Glomerular visceral epithelial cell (primary cell): ENCODE measurements at regions not wholly inside any gene's neighbourhood (a gene's known extent, or its start where the extent isn't known, plus 50 kb on each side); places are given as distances from the start of the nearest gene placed in this dataset.

Source experiments
- DNase-seq: peaks from one replicate; pipeline ENCODE4 v3.0.0-alpha.2; 2016; ENCODE audit errors: extremely low spot score

DNA sequence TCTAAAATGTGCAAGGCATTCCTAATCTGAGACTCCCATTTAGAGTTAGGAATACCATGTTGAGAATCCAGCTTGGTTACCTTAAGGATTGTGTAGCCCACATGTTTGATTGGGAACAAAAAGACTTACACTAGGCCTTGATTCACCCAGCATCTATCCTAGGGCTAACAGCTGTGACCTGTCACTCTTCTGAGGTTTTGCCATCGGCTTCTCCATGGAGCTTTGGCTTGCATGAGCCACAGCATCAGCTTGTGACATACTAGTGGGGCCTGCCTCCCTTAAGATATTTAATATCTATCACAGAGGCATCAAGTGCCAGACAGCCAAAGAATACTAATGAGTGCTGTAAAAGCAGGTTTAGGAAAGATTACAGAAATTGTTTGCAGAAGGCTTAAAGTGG is 241.3 kb upstream of the UBE2E3 start:
- DNase-seq, result no peak

DNA sequence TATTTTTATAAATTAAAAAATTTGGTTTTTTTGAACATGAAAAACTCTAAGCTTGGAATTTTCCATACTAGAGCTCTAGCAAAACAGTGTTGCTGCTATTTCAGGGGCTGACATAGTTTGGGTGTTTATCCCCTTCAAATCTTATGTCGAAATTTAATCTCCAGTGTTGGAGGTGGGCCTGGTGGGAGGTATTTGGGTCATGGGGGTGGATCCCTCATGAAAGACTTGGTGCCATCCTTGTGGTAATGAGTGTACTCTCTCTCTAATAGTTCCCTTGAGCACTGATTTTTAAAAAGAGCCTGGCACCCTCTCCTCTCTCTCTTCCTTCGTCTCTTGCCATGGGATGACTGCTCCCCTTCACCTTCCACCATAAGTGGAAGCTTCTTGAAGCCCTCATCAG is 244.6 kb upstream of the UBE2E3 start:
- no peak for DNase-seq

DNA sequence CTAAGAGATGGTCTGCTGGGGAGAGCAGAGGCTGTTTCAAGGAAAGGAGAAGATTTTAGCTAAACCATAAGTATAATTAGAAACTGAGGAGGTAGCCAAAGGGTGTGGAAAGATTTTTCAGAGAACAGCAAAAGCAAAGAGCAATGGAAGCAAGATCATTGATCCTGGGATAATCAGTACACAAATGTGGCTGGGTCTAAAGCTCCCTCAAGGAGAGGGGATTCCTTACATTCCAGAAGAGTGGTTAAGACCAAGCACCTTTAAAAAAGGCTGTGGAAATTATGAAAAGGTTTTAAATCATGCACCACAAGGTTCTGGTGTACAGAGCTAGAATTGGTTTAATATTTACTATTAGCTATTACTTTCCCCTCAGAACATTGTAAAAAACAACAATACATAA is 246.0 kb upstream of the UBE2E3 start:
- no peak for DNase-seq

DNA sequence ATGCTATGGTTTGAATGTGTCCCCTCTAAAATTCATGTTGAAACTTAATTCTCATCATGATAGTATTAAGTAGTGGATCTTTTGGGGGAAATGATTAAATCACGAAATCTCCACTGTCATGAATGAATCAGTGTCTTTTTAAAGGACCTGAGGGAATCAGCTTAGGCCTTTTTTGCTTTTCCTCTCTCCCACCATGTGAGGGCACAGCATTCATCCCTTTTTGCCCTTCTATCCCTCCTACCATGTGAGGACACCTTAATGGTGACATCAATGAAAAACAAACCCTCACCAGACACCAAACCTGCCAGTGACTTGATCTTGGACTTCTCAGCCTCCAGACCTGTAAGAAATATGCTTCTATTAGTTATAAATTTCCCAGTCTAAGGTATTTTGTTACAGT is 247.1 kb upstream of the UBE2E3 start:
- DNase-seq, result no peak

DNA sequence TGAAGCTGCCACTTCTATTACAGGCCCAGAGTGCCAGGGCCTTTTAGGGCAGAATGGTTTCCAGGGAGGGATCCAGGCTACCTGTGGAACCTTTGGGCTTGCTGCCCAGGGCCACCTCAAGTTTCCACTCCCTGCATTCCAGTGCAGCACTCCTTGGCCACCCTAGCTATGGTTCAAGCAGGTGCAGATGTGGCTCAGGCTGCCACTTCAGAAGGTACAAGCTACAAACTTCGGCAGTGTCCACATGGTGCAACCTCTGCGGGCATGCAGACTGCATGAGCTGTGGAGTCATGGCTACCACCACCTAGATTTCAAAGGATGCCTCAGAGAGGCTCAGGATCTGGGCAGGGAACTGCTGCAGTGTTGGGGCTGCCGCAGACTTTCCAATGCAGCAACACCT is 248.1 kb upstream of the UBE2E3 start:
- no peak for DNase-seq

DNA sequence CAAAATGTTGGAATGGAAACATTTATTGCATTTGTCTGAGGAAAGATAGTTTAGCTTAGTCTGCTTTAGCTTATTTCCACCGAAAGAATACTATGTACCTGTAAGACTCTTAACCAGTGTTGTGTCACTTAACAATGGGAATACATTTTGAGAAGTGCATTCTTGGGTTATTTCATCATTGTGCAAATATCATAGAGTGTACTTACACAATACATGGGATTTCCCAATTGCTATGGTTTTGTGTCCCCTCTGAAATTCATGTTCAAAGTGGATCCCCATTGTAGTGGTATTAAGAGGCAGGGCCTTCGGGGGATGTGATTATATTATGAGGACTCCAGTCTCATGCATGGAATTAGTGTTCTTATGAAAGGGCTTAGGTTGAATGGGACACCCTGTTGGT is 249.4 kb upstream of the UBE2E3 start:
- DNase-seq, result no peak

DNA sequence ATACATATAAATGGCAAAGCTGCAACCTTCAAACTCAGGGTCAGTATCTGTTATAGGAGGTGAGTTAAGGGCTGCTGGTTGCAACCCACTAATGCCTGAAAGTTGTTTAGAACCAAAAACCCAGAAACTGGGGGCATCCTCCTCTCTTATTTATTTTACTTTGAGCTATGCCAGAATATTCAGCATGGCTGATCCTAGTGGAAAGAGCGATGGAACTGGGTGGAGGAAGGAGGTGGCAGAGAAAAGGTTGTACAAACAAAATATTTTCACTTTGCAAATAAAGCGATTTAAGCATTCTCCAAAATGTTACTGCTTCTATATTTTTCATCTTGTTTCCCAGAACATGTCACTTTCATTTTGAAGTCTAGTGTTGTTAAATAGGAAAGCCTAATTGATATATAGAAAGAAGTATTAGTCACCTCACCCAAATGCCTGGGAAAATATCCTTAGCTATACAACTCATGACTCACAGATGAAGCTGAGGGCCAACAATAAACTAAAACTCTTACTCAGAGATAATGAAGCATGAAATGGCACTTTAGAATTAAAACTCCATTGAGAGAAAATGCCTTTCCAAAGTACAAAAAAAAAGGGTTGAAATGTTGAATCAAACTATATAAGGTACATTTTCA is 251.4 kb upstream of the UBE2E3 start:
- peak; percentile 78 for DNase-seq

DNA sequence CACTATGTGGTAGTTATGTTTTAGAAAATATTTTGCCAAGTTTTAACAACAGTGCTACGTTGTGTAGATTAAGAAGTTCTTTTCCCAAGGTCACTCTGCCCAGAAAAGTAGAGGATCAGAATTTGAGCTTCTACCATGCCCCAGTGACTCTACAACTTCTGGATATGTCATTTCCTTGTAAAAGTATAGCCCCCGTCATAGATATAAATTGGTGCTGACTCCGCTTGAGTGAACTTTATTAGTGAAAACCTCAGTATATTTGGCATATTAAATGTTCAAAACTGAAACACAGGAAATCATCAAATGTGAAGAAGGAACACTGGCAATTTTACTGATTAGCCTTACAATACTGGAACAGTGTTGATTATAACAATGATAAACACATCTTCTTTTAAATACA is 256.7 kb upstream of the UBE2E3 start:
- no peak for DNase-seq

DNA sequence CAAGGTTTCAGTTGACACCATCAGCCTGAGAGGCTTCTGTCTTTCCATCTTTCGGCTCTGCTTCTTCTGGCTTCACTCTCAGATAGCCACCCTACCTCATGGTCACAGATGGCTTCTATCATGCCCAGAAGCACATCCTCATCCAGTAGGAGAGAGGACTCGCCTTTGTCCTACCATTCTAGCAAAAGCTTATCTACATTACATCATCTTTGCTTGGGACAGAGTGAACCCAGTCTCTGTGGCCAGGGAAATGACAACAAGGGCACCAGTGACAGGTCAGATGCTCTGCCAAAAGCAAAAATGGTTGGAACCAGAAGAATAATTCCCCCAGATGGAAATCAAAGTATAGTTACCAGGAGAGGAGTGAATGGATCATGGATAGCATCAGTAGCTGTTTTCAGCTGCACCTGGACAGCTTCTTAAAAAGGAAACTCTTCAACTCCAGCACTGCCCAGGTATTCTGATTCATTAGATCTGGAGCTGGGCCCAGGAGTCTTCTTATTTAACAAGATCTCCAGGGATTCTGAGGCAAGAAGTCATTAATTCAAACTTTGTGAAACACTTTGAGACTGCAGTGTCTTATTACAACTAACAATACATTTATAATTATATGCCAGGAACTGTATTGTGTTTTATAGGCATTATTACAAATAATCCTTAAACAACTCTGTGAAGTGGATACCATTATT is 257.7 kb upstream of the UBE2E3 start:
- peak; percentile 24 for DNase-seq

DNA sequence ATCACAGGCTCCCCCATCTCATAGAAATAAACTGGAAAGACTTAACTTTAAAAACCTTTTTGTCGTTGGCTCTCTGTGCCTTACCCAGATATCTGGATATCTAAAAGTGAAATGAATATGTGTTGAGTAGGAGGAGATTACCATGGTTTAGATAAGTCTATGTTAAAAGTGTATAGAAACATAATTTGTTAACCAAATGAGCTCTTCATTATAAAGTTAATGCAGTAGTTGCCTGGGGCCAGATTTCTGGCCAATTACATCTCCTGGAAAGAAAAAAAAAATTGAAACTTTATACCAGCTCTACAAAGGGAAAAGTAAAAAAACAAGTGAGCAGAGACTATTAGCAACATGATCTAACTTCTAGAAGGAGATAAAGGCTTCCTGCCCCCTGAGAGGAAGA is 259.6 kb upstream of the UBE2E3 start:
- no peak for DNase-seq

DNA sequence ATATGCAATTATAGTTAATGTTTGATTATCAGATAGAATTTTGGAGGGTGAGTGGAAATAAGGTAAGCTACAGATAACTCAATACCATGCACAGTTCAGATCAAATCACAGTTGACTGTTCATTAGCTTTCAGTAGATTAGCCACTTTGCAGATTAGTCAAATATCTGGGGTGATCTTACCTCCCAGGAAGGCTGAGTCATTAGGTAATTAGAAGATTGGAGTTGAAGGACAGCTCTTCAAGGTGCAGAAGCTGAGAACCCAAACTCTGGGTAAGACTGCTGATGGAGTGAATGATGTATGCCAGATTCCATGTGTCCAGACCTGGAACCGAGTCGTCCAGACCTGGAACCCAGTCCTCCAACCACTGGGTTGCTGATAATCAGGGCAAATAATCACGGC is 262.8 kb upstream of the UBE2E3 start:
- no peak for DNase-seq

DNA sequence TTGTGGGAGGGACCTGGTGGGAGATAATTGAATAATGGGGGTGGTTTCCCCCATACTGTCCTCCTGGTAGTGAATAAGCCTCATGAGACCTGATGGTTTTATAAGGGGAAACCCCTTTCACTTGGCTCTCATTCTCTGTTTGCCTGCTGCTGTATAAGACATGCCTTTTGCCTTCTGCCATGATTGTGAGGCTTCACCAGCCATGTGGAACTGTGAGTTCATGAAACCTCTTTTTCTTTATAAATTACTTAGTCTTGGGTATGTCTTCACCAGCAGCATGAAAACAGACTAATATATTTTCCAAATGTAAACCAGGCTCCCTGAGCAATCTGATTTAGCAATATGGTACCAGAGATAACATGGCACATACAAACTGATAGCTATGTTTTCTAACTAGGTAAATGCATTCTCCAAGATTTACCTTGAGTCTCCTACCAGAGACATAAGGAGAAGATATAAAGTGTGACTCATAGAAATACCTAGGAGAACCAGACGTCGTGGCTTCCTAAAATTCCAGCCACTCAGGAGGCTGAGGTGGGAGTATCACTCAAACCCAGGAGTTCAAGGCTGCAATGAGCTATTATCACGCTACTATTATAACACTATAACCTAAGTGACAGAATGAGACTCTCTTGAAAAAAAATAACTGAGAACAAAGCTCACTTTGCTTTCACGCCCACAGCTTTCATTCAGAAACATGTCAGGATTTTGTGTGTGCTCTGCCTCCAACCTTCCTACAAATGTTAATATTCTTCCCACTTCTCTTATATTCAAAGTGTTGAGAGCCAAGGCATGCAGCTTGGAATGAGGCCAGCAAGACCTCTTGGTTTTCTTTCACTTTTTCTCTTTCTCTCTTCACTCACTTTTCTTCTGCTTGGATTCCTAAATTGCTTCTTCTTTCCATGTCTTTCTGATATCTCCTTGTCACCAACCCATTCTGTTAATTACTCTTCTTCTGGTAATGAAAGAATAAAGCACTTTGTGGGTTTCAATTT is 263.9 kb upstream of the UBE2E3 start:
- DNase-seq, result peak; percentile 38

DNA sequence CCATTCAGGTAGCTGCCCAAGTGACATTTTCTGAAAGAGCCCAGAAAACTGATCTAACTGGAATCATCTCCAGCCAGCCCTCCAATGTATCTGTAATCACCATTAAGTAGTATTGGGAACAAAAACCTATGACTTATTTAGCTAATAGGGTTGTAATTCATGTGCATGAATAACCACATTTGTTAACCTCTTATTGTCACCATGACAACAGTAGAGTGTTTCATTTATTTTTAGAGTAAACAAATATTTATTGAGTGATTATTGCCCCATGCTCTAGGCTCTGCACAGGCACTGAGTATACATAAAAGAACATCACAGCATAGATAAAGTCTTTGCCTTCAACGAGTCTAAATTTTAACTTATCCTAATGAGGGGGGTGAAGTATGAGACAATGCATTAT is 265.4 kb upstream of the UBE2E3 start:
- no peak for DNase-seq

DNA sequence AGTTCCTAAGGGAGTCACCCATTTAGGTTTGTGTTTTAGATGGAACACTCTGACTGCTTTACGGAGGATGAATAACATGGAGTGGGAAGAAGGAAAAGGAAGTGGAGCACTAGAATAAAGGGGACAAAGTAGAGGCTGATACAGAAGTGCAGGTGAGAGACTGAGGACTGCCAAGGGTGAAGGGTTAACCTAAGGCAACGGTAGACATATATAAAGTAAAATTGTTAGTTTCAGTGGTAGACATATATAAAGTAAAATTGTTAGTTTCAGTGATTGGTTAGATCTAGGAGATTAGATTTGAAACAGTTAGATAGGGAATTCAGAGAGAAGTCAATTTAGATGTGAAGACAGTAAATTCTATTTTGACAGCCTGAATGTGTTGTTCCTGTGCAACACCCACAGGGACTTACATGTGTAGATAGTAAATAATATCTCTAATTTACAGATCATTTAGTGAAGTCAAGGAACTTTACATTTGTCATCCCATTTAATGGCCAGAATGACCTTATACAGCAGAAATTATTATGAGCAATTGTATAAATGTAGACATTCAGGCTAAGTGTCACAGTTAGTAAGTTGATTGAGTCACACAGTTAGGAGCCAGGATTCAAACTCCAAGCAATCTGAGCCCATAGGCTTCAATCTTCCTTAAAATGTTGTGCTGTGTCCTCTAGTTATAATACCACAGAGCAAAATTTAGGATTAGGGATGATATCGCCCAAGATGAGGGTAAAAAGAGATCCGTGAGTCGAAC is 270.8 kb upstream of the UBE2E3 start:
- DNase-seq, result no peak

DNA sequence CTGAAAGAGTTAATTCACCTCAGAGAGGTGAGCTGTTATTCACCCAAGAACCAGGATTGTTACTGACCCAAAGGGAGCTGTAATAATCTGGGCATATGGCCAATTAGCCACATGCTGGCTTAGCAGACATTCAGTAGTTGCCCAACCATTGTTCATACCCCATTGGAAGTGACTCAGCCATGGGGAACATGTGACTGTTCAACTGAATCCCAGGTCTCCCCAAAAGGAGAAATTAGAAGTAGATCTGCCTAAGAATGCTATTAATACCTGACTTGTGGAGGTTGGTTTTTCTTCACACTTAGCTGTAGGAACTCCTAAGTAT is 272.6 kb upstream of the UBE2E3 start:
- DNase-seq, result peak; percentile 91

DNA sequence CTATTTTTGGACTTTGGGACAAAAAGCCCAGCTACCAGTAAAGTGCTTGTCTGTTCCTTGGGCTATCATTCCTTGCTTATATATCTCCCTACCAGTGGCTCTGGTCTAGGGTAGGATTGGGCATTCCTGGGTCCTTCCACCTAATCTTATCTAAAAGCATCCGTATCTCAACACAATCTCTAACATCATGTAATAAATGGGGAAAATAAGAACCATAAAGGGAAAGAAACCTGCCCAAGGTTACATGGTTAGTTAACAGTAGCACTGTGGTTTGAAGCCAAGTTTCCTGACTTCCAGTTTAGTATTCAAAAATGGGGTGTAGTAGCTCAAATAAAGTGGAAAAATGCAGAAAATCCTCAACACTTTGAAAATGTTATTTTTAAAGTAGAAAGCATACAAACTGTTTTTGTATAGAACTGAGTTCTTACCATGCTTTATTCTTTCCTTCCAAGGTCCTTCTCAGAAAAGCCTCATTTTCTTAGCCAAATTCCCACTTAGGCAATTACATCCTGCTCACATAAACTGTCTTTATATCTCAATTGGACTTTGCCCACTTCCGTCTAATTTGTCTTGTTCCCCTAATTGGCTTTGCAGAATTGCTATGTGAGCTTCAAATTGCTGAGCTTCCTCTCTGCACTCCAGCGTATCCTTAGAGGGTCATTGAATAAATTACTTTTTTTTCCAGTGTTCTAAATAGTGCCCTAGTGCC is 273.1 kb upstream of the UBE2E3 start:
- no peak for DNase-seq

DNA sequence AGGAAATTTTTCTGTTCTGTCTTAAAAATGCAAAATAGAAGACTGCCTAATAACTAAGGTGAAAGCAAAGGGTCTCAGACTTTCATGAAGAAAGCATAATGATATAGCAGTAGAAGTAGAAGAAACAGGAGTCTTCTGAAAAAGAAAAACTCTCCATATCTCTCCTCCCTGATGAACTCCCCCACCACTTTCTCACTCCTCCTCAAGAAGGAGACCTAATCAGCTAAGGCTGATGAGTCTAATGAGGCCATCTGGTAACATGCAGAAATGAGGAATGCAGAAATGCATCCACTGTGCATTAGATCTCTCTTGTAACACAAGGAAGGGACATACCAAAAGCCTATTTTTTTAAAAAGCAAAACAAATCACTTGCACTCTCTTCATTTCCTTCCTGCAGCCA is 273.7 kb upstream of the UBE2E3 start:
- DNase-seq, result no peak

DNA sequence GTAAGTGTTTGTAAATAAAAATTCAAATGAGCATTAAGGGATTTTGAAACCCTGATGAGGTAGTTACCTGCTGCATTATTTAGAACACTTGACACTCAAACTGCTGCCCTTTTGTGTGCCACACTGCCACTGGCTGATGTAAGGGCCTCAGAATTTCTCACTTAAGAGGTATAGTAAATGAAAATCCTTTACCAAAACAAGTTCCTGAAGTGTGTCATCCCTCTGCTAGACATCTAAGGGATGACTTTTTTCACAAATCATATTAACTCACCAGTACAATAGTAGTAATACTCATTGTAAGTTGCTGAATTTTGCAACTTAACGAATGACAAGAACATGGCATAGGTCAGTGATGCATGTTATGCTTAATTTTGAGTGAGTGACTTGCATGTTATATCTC is 274.9 kb upstream of the UBE2E3 start:
- DNase-seq, result no peak

DNA sequence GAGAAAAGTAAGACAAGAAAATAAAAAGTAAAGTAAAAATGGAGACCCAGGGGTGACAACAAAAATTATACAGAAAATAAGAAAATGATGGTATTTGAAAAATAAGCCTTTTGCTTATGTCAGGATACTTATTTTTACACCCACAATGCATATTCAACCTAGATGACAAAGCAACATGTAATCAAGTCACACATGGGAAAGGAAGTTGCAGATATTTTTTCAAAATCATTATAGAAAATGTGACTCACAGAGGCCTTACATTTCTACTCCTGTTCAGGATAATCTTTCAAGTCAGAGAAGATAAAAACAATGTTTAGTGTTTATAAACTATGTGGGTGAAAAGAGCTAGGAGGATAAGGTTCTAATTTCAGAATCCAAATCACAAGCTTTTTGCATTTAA is 275.3 kb upstream of the UBE2E3 start:
- DNase-seq, result no peak

DNA sequence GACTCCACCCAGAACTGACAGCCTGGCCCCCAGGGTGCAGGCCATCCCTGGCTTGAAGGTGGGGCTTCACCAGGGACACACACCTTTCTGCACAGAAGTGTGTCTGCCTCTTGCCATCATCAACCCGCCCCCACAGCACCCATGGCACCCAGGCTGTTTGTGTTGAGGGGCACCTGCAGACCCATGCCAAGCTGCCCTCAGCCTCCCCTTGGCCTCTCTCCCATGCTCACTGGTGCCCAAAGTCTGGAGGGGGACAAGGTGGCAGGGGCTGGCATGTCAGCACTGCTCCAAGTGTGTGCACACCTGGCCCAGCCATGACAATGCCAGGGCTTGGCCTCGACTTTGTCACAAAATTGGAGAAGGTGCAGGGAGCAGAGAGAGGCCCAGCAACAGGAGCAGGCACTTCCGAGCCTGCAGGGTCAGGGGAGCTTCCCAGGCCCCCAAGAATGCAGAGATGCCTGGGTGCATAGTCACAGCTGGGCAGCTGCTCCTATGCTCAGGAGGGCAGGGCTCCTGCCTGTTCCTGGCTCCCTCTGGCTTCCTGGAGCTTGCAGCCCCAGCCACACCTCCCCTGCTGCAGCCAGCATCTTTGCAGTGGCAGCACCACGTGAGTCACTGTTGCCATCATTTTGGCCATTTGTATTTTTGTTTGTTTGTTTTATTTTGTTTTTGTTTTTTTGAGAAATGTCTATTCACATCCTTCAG is 280.6 kb upstream of the UBE2E3 start:
- DNase-seq, result no peak

DNA sequence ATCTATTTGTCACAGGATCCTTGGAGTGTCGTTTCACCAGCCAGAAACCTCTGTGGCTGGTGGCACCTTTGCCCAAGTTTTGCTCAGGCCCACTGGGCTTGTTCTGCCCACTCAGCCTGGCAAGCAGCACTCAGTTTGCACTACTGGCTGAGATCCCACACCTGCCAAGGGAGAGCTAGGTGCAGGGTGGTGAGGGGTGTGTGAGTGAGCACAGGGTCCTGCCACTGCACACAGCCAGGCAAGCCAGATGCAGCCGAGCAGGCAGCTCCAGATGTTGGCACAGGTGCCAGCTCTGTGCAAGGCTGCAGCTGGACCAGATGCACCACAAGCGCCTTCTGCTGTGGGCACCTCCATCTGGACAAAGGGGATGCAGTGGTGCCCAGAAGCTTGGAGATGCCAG is 281.7 kb upstream of the UBE2E3 start:
- DNase-seq, result no peak
